Hepatocyte (in vitro differentiated cells): ENCODE measurements at regions not wholly inside any gene's neighbourhood (a gene's known extent, or its start where the extent isn't known, plus 50 kb on each side); places are given as distances from the start of the nearest gene placed in this dataset.

Experiments
- CTCF ChIP-seq: fragments of 200-600 bp; sonication (generic); IDR thresholded peaks from 2 replicates; pipeline ENCODE4 v1.5.1; 2016; ENCODE audit warnings: antibody characterized with exemption, mild to moderate bottlenecking; ENCODE audit not compliant: poor library complexity
- EZH2phosphoT487 ChIP-seq: fragments of 200-600 bp; sonication (generic); IDR thresholded peaks from one replicate; pipeline ENCODE4 v1.6.1; 2018; ENCODE audit warnings: antibody characterized with exemption, mild to moderate bottlenecking, low read depth, moderate library complexity; ENCODE audit not compliant: unreplicated experiment, severe bottlenecking

GRCh38 chr10:123422261-123422660 lies 243.9 kb upstream of the GPR26 start:
- no peak for TF ChIP-seq CTCF
- TF ChIP-seq EZH2phosphoT487: no peak
